Right renal pelvis (tissue), 4 donors: ENCODE measurements at regions not wholly inside any gene's neighbourhood (a gene's known extent, or its start where the extent isn't known, plus 50 kb on each side); places are given as distances from the start of the nearest gene placed in this dataset.
"Not testable (repeated sequence)": the region's sequence is repeated elsewhere in the genome, so short reads cannot be mapped to it uniquely, and the experiment has no call there.

Experiments used
- DNase-seq, 4 donors: peaks; one replicate each; pipeline ENCODE4 v3.0.0-alpha.2; 2013; ENCODE audit warnings: low read depth in 4 of 4, low spot score in 3 of 4, missing footprints in 1 of 4

GRCh38 chr10:65130162-65130758 is 1609.1 kb downstream of the REEP3 start:
- no peak for DNase-seq

GRCh38 chr10:65133652-65134051 is 1612.5 kb downstream of the REEP3 start:
- DNase-seq, result no peak

- DNase-seq, result no peak
Measured at GRCh38 chr10:65135508-65135907, 1614.3 kb downstream of the REEP3 start.

GRCh38 chr10:65142641-65143435 is 1621.6 kb downstream of the REEP3 start:
- no peak for DNase-seq

- DNase-seq, result no peak
Measured at GRCh38 chr10:65143723-65144122, 1622.5 kb downstream of the REEP3 start.

GRCh38 chr10:65149878-65150277 is 1628.7 kb downstream of the REEP3 start:
- DNase-seq, result no peak

- DNase-seq, result no peak
Measured at GRCh38 chr10:65166272-65166671, 1645.1 kb downstream of the REEP3 start.

GRCh38 chr10:65172249-65172648 is 1651.0 kb downstream of the REEP3 start:
- no peak for DNase-seq

GRCh38 chr10:65176994-65177393 is 1655.8 kb downstream of the REEP3 start:
- DNase-seq, result no peak

GRCh38 chr10:65183236-65183635 is 1662.0 kb downstream of the REEP3 start:
- no peak for DNase-seq

GRCh38 chr10:65186668-65187067 is 1665.5 kb downstream of the REEP3 start:
- DNase-seq, result not testable (repeated sequence)

GRCh38 chr10:65194126-65194525 is 1672.9 kb downstream of the REEP3 start:
- DNase-seq, result no peak

- DNase-seq, result no peak
Measured at GRCh38 chr10:65194555-65194954, 1673.4 kb downstream of the REEP3 start.

GRCh38 chr10:65196111-65196510 is 1674.9 kb downstream of the REEP3 start:
- no peak for DNase-seq

GRCh38 chr10:65197935-65198334 is 1676.7 kb downstream of the REEP3 start:
- DNase-seq, result no peak

- no peak for DNase-seq
Measured at GRCh38 chr10:65201491-65201890, 1680.3 kb downstream of the REEP3 start.

- DNase-seq, result no peak
Measured at GRCh38 chr10:65204999-65205398, 1683.8 kb downstream of the REEP3 start.

GRCh38 chr10:65213170-65213569 is 1692.0 kb downstream of the REEP3 start:
- no peak for DNase-seq

GRCh38 chr10:65219444-65219843 is 1698.2 kb downstream of the REEP3 start:
- no peak for DNase-seq

- no peak for DNase-seq
Measured at GRCh38 chr10:65231148-65231547, 1694.7 kb upstream of the LRRTM3 start.

GRCh38 chr10:65234261-65234660 is 1691.6 kb upstream of the LRRTM3 start:
- DNase-seq, result no peak

GRCh38 chr10:65235266-65235665 is 1690.6 kb upstream of the LRRTM3 start:
- DNase-seq, result no peak
